SKM-1 (cell line): ENCODE measurements at regions not wholly inside any gene's neighbourhood (a gene's known extent, or its start where the extent isn't known, plus 50 kb on each side); places are given as distances from the start of the nearest gene placed in this dataset.
"Not testable (repeated sequence)": the region's sequence is repeated elsewhere in the genome, so short reads cannot be mapped to it uniquely, and the experiment has no call there.

Experiments
- DNase-seq: peaks from one replicate; lab custom pipeline; 2025; ENCODE audit not compliant: unreplicated experiment; lab: John Stamatoyannopoulos, UW

GRCh38 chr5:124200381-124200780 lies 546.1 kb downstream of the ZNF608 start:
- DNase-seq: no peak

- no peak for DNase-seq
These were observed 546.5 kb downstream of the ZNF608 start for GRCh38 chr5:124199893-124200292.

- no peak for DNase-seq
These were observed 551.0 kb downstream of the ZNF608 start for GRCh38 chr5:124195411-124195810.

- no peak for DNase-seq
These were observed 552.2 kb downstream of the ZNF608 start for GRCh38 chr5:124194282-124194681.

- no peak for DNase-seq
These were observed 553.1 kb downstream of the ZNF608 start for GRCh38 chr5:124193371-124193789.

GRCh38 chr5:124192716-124193115 lies 553.7 kb downstream of the ZNF608 start:
- DNase-seq: no peak

GRCh38 chr5:124185716-124186115 lies 560.7 kb downstream of the ZNF608 start:
- DNase-seq: no peak

- DNase-seq: no peak
These were observed 564.3 kb downstream of the ZNF608 start for GRCh38 chr5:124182133-124182532.

GRCh38 chr5:124180875-124181461 lies 565.5 kb downstream of the ZNF608 start:
- DNase-seq: no peak

GRCh38 chr5:124180299-124180874 lies 566.1 kb downstream of the ZNF608 start:
- DNase-seq: no peak

GRCh38 chr5:124179819-124180218 lies 566.6 kb downstream of the ZNF608 start:
- no peak for DNase-seq

GRCh38 chr5:124178050-124178449 lies 568.4 kb downstream of the ZNF608 start:
- DNase-seq: no peak

GRCh38 chr5:124176692-124177091 lies 569.7 kb downstream of the ZNF608 start:
- no peak for DNase-seq

GRCh38 chr5:124173386-124173785 lies 573.1 kb downstream of the ZNF608 start:
- no peak for DNase-seq

GRCh38 chr5:124172389-124173003 lies 573.9 kb downstream of the ZNF608 start:
- DNase-seq: no peak

GRCh38 chr5:124168093-124168492 lies 578.3 kb downstream of the ZNF608 start:
- not testable (repeated sequence) for DNase-seq

- no peak for DNase-seq
These were observed 583.5 kb downstream of the ZNF608 start for GRCh38 chr5:124162767-124163532.

GRCh38 chr5:124161266-124161665 lies 585.2 kb downstream of the ZNF608 start:
- no peak for DNase-seq

GRCh38 chr5:124160265-124160664 lies 586.2 kb downstream of the ZNF608 start:
- DNase-seq: no peak

GRCh38 chr5:124157320-124157719 lies 589.1 kb downstream of the ZNF608 start:
- DNase-seq: no peak

- no peak for DNase-seq
These were observed 589.9 kb downstream of the ZNF608 start for GRCh38 chr5:124156415-124156996.

GRCh38 chr5:124154714-124155113 lies 591.7 kb downstream of the ZNF608 start:
- DNase-seq: no peak
